Fibroblast of the conjunctiva (primary cell): ENCODE measurements at regions not wholly inside any gene's neighbourhood (a gene's known extent, or its start where the extent isn't known, plus 50 kb on each side); places are given as distances from the start of the nearest gene placed in this dataset.

ENCODE experiments used
- DNase-seq: peaks from one replicate; pipeline ENCODE4 v3.0.0-alpha.2; 2010; ENCODE audit warnings: low read depth

GRCh38 chr1:192522673-192523072, 52.9 kb upstream of the RGS1 start:
- DNase-seq, result no peak

GRCh38 chr1:192524223-192524622, 51.4 kb upstream of the RGS1 start:
- DNase-seq, result no peak
